Caco-2 (cell line): ENCODE measurements at regions not wholly inside any gene's neighbourhood (a gene's known extent, or its start where the extent isn't known, plus 50 kb on each side); places are given as distances from the start of the nearest gene placed in this dataset.

Source experiments
- BruUV-seq: library from RNA; stranded (reverse); fragments of 400-500 nt; replicated peaks from 2 replicates; lab custom pipeline; 2021; lab: Mats Ljungman, UMichigan
- CTCF ChIA-PET: fragments of 300-600 bp; sonication (Branson Sonifier 250); formaldehyde crosslinking; loops from one replicate; lab custom pipeline; 2022; ENCODE audit warnings: antibody characterized with exemption; lab: Charles Lee
- POLR2A ChIA-PET: fragments of 300-600 bp; sonication (Branson Sonifier 250); formaldehyde crosslinking; loops from one replicate; lab custom pipeline; 2022; ENCODE audit warnings: antibody characterized with exemption; lab: Charles Lee
- DNase-seq, 2 experiments: peaks; one replicate each; pipeline versions ENCODE4 v3.0.0 to v3.0.0-alpha.2; 2020 to 2022
- H3K27me3 ChIP-seq: replicated peaks from 2 replicates; pipeline ENCODE4 v1.6.0; 2011; ENCODE audit warnings: low read length; ENCODE audit not compliant: control insufficient read depth, insufficient read depth
- H3K36me3 ChIP-seq: 2 replicates; pipeline ENCODE4 v1.5.1; 2011; ENCODE audit warnings: low read length; ENCODE audit not compliant: control insufficient read depth, insufficient read depth
- H3K4me1 ChIP-seq: fragments of 250-450 bp; sonication (Bioruptor Pico); 2 replicates; pipeline ENCODE4 v1.5.1; 2020; ENCODE audit warnings: mild to moderate bottlenecking
- H3K4me3 ChIP-seq: 2 replicates; pipeline ENCODE4 v1.5.1; 2011; ENCODE audit warnings: low read depth, mild to moderate bottlenecking, control low read depth, low read length
- H3K9me3 ChIP-seq: fragments of 250-450 bp; sonication (Bioruptor Pico); 2 replicates; pipeline ENCODE4 v1.5.1; 2020; ENCODE audit warnings: mild to moderate bottlenecking, moderate library complexity
- H3K27ac Mint-ChIP-seq: one replicate; pipeline ENCODE4 v1.8.0; 2022; ENCODE audit warnings: mixed read lengths; ENCODE audit not compliant: unreplicated experiment
- H3K27me3 Mint-ChIP-seq: one replicate; pipeline ENCODE4 v1.8.0; 2022; ENCODE audit warnings: mixed read lengths; ENCODE audit not compliant: insufficient read depth, unreplicated experiment
- H3K36me3 Mint-ChIP-seq: one replicate; pipeline ENCODE4 v1.8.0; 2022; ENCODE audit warnings: mild to moderate bottlenecking, mixed read lengths; ENCODE audit not compliant: insufficient read depth, unreplicated experiment
- H3K4me1 Mint-ChIP-seq: one replicate; pipeline ENCODE4 v1.8.0; 2022; ENCODE audit warnings: low read depth, mixed read lengths; ENCODE audit not compliant: unreplicated experiment
- H3K4me3 Mint-ChIP-seq: one replicate; pipeline ENCODE4 v1.8.0; 2022; ENCODE audit warnings: mild to moderate bottlenecking, moderate library complexity, mixed read lengths; ENCODE audit not compliant: unreplicated experiment
- H3K9me3 Mint-ChIP-seq: one replicate; pipeline ENCODE4 v1.8.0; 2022; ENCODE audit warnings: mixed read lengths; ENCODE audit not compliant: unreplicated experiment
- intact Hi-C: fragments of 100-400 bp; cut with micrococcal nuclease; formaldehyde crosslinking; loops from one replicate; pipeline ENCODE4 v1.10.0; 2022; ENCODE audit not compliant: unreplicated experiment
- TF ChIP-seq, protein P1 (sequence below), 2 experiments: fragments of 200-600 bp in 1 of 2; IDR thresholded peaks; 1 replicate in 1 of 2; 2 replicates in 1 of 2; pipeline versions ENCODE4 v1.5.1 to v1.8.0; 2011 to 2022; ENCODE audit warnings: antibody characterized with exemption in 1 of 2, control low read depth in 1 of 2, inconsistent platforms in 1 of 2, low read depth in 1 of 2, low read length in 1 of 2, mild to moderate bottlenecking in 1 of 2, moderate library complexity in 1 of 2; ENCODE audit not compliant: insufficient read depth in 1 of 2, severe bottlenecking in 1 of 2, unreplicated experiment in 1 of 2

DNA sequence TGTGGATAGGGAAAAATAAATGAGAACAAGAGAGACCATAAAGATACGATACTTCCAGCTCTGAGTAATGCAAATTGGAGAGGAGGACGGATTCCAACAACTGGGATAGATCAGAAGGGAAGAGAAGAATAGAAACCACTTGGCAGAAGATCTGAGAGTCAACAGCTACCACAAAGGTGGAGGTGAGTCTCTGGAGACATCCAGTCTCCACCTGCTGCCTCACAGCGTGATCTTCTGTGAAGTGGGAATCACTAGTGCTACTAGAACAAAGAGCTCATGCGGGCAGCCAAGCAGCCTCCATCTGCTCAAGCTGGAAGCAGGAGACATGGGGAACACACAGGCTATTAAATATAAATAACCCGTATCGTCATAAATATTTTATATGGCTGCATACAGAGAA lies 558.5 kb upstream of the CFAP20DC start:
- TF ChIP-seq, protein P1, sequence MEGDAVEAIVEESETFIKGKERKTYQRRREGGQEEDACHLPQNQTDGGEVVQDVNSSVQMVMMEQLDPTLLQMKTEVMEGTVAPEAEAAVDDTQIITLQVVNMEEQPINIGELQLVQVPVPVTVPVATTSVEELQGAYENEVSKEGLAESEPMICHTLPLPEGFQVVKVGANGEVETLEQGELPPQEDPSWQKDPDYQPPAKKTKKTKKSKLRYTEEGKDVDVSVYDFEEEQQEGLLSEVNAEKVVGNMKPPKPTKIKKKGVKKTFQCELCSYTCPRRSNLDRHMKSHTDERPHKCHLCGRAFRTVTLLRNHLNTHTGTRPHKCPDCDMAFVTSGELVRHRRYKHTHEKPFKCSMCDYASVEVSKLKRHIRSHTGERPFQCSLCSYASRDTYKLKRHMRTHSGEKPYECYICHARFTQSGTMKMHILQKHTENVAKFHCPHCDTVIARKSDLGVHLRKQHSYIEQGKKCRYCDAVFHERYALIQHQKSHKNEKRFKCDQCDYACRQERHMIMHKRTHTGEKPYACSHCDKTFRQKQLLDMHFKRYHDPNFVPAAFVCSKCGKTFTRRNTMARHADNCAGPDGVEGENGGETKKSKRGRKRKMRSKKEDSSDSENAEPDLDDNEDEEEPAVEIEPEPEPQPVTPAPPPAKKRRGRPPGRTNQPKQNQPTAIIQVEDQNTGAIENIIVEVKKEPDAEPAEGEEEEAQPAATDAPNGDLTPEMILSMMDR (IDR thresholded peaks at IDR 0.05; ENCODE audit: insufficient read depth in 1 of 2, low read depth in 1 of 2, low read length in 1 of 2, severe bottlenecking in 1 of 2, unreplicated experiment in 1 of 2): no peak
- intact Hi-C loops: no loop called here
- Histone ChIP-seq H3K9me3 (no peaks in the 10 kb centered on the region), H3K4me1 (peaks cover 7% of the 10 kb centered on the region), H3K27me3 (no peaks in the 10 kb centered on the region), H3K4me3 (no peak overlapping the region), H3K36me3 (no peaks in the 10 kb centered on the region)
- ChIA-PET CTCF (interaction anchor here (1.4 kb wide), 1 partner anchor 249 kb away, joined by 5 read pairs; no protein-coding TSS in a partner anchor), POLR2A (no interaction called here)
- BruUV-seq: no TSS peak
- Mint-ChIP-seq H3K9me3 (no peaks in the 10 kb centered on the region), H3K4me1 (peaks cover 11% of the 10 kb centered on the region), H3K36me3 (no peaks in the 10 kb centered on the region), H3K4me3 (no peak overlapping the region), H3K27me3 (no peaks in the 10 kb centered on the region), H3K27ac (no peak overlapping the region)
- no peak for DNase-seq

DNA sequence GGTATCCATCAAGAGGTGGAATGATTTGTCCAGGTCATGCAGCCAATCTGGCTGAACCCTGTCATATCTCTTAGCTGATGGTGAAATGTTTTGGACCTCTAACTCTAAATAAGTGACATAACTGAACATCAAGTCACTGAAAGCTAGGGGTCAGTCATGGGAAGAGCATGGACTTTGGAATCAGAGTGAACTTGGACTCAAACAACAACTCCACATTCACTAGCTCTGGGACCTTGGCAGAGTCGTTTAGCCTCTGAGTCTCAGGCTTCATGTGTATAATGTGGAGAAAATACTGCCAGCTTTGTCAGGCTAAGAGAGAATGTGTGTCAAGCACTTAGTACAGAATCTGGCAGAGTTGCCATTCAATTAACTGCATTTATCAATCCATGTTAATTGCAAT lies 557.8 kb upstream of the CFAP20DC start:
- H3K9me3 ChIP-seq: no peaks in the 10 kb centered on the region
- no peaks in the 10 kb centered on the region for H3K9me3 Mint-ChIP-seq
- TF ChIP-seq, protein P1 (IDR thresholded peaks at IDR 0.05; ENCODE audit: insufficient read depth in 1 of 2, low read depth in 1 of 2, low read length in 1 of 2, severe bottlenecking in 1 of 2, unreplicated experiment in 1 of 2): peak in 1 of 2 experiments; percentile 9
- H3K4me3 Mint-ChIP-seq: no peak overlapping the region
- no peaks in the 10 kb centered on the region for H3K36me3 Mint-ChIP-seq
- CTCF ChIA-PET: interaction anchor here (1.4 kb wide), 1 partner anchor 250 kb away, joined by 5 read pairs; no protein-coding TSS in a partner anchor
- no peak overlapping the region for H3K27ac Mint-ChIP-seq
- H3K36me3 ChIP-seq: no peaks in the 10 kb centered on the region
- intact Hi-C loops: no loop called here
- peaks cover 11% of the 10 kb centered on the region for H3K4me1 Mint-ChIP-seq
- peaks cover 7% of the 10 kb centered on the region for H3K4me1 ChIP-seq
- no TSS peak for BruUV-seq
- POLR2A ChIA-PET: no interaction called here
- no peaks in the 10 kb centered on the region for H3K27me3 ChIP-seq
- no peaks in the 10 kb centered on the region for H3K27me3 Mint-ChIP-seq
- no peak overlapping the region for H3K4me3 ChIP-seq
- no peak for DNase-seq

DNA sequence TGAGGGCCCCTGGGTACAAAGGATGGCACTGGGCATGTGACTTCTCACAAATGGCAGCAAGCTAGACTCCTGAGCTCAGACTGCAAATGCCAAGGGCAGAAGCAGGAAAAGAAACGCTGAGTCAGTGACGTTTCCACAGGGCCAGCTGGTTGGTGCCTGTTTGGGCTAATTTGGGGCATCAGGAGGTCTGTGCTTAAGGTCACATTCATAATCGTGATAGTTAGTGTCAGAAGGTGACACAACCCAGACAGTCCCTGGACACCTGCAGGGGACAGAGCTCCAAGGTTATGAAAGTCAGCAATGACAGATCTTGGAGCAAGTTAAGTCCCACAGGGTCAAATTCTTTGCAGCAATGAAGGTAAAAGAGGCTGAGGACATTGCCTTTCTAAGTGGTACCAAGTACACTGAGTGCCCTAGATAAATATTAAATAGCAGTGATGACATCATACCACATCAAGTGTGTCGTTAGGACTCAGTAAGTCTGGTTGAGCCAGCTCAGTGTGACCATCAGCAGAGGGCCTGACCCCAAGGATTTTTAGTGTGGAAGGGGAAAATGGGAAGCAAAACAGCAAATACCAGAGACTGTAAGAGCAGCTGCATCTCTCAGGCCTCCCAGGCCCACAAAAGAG lies 556.9 kb upstream of the CFAP20DC start:
- no peak overlapping the region for H3K27ac Mint-ChIP-seq

More for the DNA sequence above, 556.9 kb upstream of the CFAP20DC start:
- no TSS peak for BruUV-seq
- CTCF ChIA-PET: no interaction called here
- TF ChIP-seq, protein P1 (IDR thresholded peaks at IDR 0.05; ENCODE audit: insufficient read depth in 1 of 2, low read depth in 1 of 2, low read length in 1 of 2, severe bottlenecking in 1 of 2, unreplicated experiment in 1 of 2): no peak
- Mint-ChIP-seq H3K27me3 (peaks cover 2% of the 10 kb centered on the region), H3K4me1 (peaks cover 10% of the 10 kb centered on the region), H3K9me3 (no peaks in the 10 kb centered on the region), H3K36me3 (no peaks in the 10 kb centered on the region), H3K4me3 (no peak overlapping the region)
- DNase-seq: no peak
- Histone ChIP-seq H3K36me3 (no peaks in the 10 kb centered on the region), H3K4me1 (peaks cover 4% of the 10 kb centered on the region), H3K4me3 (no peak overlapping the region), H3K9me3 (no peaks in the 10 kb centered on the region), H3K27me3 (no peaks in the 10 kb centered on the region)
- POLR2A ChIA-PET: no interaction called here
- intact Hi-C loops: no loop called here
